ENCODE measurements at regions not wholly inside any gene's neighbourhood (a gene's known extent, or its start where the extent isn't known, plus 50 kb on each side); places are given as distances from the start of the nearest gene placed in this dataset.

- TF ChIP-seq POLR2A (IDR thresholded peaks at IDR 0.05; ENCODE audit: low read depth), result no peak
- TF ChIP-seq CTCF (IDR thresholded peaks at IDR 0.05), result no peak
Measured at GRCh38 chr1:80251591-80251990, 1245.1 kb upstream of the ADGRL4 start.
